H1 (cell line): ENCODE measurements at regions not wholly inside any gene's neighbourhood (a gene's known extent, or its start where the extent isn't known, plus 50 kb on each side); places are given as distances from the start of the nearest gene placed in this dataset.

Experiments
- CTCF ChIA-PET: fragments of 300-600 bp; sonication (Branson Sonifier 250); formaldehyde crosslinking; loops from one replicate; lab custom pipeline; 2021; ENCODE audit not compliant: partially characterized antibody; lab: Charles Lee
- POLR2A ChIA-PET: fragments of 300-600 bp; sonication (Branson Sonifier 250); formaldehyde crosslinking; loops from one replicate; lab custom pipeline; 2021; ENCODE audit warnings: inconsistent platforms; ENCODE audit not compliant: partially characterized antibody; lab: Charles Lee
- DNase-seq, 2 experiments: peaks; one replicate each; pipeline versions ENCODE4 v3.0.0 to v3.0.0-alpha.2; 2010 to 2022; ENCODE audit warnings: low spot score in 2 of 2, low read depth in 1 of 2, mixed read lengths in 1 of 2
- FAIRE-seq: peaks from 2 replicates; lab custom pipeline; 2011; peaks lifted over from hg19 to GRCh38; lab: Jason Lieb, UNC
- H2AFZ ChIP-seq: 2 replicates; pipeline ENCODE4 v1.8.1; 2012; ENCODE audit warnings: low read length, inconsistent platforms
- H2AK5ac ChIP-seq: 2 replicates; pipeline ENCODE4 v1.6.1; 2013; ENCODE audit warnings: low read depth, low read length
- H2BK120ac ChIP-seq: replicated peaks from 2 replicates; pipeline ENCODE3; 2013; ENCODE audit warnings: low read depth, low read length, inconsistent platforms
- H2BK12ac ChIP-seq: 2 replicates; pipeline ENCODE4 v1.6.1; 2013; ENCODE audit warnings: low read depth, low read length
- H2BK15ac ChIP-seq: 2 replicates; pipeline ENCODE4 v1.6.1; 2013; ENCODE audit warnings: low read length
- H2BK20ac ChIP-seq: 2 replicates; pipeline ENCODE4 v1.6.1; 2013; ENCODE audit warnings: low read length
- H2BK5ac ChIP-seq: 2 replicates; pipeline ENCODE4 v1.6.1; 2013; ENCODE audit warnings: low read depth, low read length
- H3K14ac ChIP-seq: 2 replicates; pipeline ENCODE4 v1.6.1; 2013; ENCODE audit warnings: inconsistent platforms; ENCODE audit not compliant: insufficient read length
- H3K18ac ChIP-seq: 2 replicates; pipeline ENCODE4 v1.6.1; 2013; ENCODE audit warnings: low read length; ENCODE audit errors: extremely low read depth
- H3K23ac ChIP-seq: 2 replicates; pipeline ENCODE4 v1.6.1; 2013; ENCODE audit warnings: inconsistent platforms; ENCODE audit not compliant: insufficient read length
- H3K23me2 ChIP-seq: 2 replicates; pipeline ENCODE4 v1.6.1; 2013; ENCODE audit warnings: low read depth, low read length
- H3K27ac ChIP-seq: 2 replicates; pipeline ENCODE4 v1.6.1; 2011; ENCODE audit warnings: low read depth, low read length, inconsistent platforms
- H3K27me3 ChIP-seq, 4 experiments: replicated peaks in 1 of 4; 1 replicate in 1 of 4; 2 replicates in 3 of 4; pipeline versions ENCODE4 v1.6.1 to v1.8.1; 2011 to 2013; ENCODE audit warnings: low read length in 3 of 4, mild to moderate bottlenecking in 3 of 4, inconsistent platforms in 2 of 4, mixed read lengths in 2 of 4, moderate library complexity in 1 of 4; ENCODE audit not compliant: control insufficient read depth in 3 of 4, insufficient read depth in 3 of 4; ENCODE audit errors: extremely low read depth in 1 of 4
- H3K36me3 ChIP-seq, 4 experiments: 2 replicates each; pipeline versions ENCODE4 v1.6.1 to v1.8.1; 2011 to 2013; ENCODE audit warnings: mild to moderate bottlenecking in 4 of 4, low read length in 3 of 4, moderate library complexity in 2 of 4, control low read depth in 1 of 4, inconsistent platforms in 1 of 4; ENCODE audit not compliant: insufficient read depth in 4 of 4, control insufficient read depth in 2 of 4
- H3K4ac ChIP-seq: replicated peaks from 2 replicates; pipeline ENCODE3; 2013; ENCODE audit warnings: low read length, low read depth, mixed read lengths, inconsistent platforms; ENCODE audit not compliant: insufficient read length
- H3K4me1 ChIP-seq, 4 experiments: replicated peaks in 1 of 4; 1 replicate in 1 of 4; 2 replicates in 3 of 4; pipeline versions ENCODE4 v1.6.1 to v1.8.1; 2011 to 2013; ENCODE audit warnings: low read length in 3 of 4, inconsistent platforms in 2 of 4, mixed read lengths in 1 of 4; ENCODE audit not compliant: insufficient read depth in 4 of 4, control insufficient read depth in 3 of 4
- H3K4me2 ChIP-seq, 2 experiments: 2 replicates each; pipeline versions ENCODE4 v1.6.1 to v1.8.1; 2011 to 2013; ENCODE audit warnings: low read depth in 2 of 2, low read length in 2 of 2, control low read depth in 1 of 2, inconsistent platforms in 1 of 2, mild to moderate bottlenecking in 1 of 2; ENCODE audit not compliant: insufficient read depth in 1 of 2
- H3K4me3 ChIP-seq, 4 experiments: fragments of 200-600, 300-600 bp in 1 of 4; sonication (generic), shearing (Covaris generic), sonication (Bioruptor Twin) in 1 of 4; 2 replicates each; pipeline versions ENCODE4 v1.5.1 to v1.8.1; 2011 to 2016; ENCODE audit warnings: low read length in 4 of 4, low read depth in 3 of 4, control low read depth in 2 of 4, inconsistent platforms in 2 of 4, mild to moderate bottlenecking in 2 of 4, mixed read lengths in 1 of 4, moderate library complexity in 1 of 4; ENCODE audit not compliant: insufficient read depth in 2 of 4; ENCODE audit errors: extremely low read depth in 1 of 4
- H3K56ac ChIP-seq: replicated peaks from 2 replicates; pipeline ENCODE3; 2013; ENCODE audit warnings: low read depth, mild to moderate bottlenecking, mixed read lengths, low read length, inconsistent platforms; ENCODE audit not compliant: insufficient read length
- H3K79me1 ChIP-seq: 2 replicates; pipeline ENCODE4 v1.6.1; 2013; ENCODE audit warnings: low read depth, low read length, control low read depth
- H3K79me2 ChIP-seq, 2 experiments: 2 replicates each; pipeline versions ENCODE4 v1.6.1 to v1.8.1; 2012 to 2013; ENCODE audit warnings: low read length in 2 of 2, mild to moderate bottlenecking in 2 of 2, inconsistent platforms in 1 of 2; ENCODE audit not compliant: insufficient read depth in 2 of 2, control insufficient read depth in 1 of 2
- H3K9ac ChIP-seq, 4 experiments: replicated peaks in 1 of 4; 1 replicate in 1 of 4; 2 replicates in 3 of 4; pipeline versions ENCODE4 v1.6.1 to v1.8.1; 2011 to 2013; ENCODE audit warnings: low read depth in 3 of 4, low read length in 3 of 4, control low read depth in 2 of 4, mild to moderate bottlenecking in 2 of 4, moderate library complexity in 2 of 4, inconsistent platforms in 1 of 4; ENCODE audit errors: extremely low read depth in 1 of 4
- H3K9me3 ChIP-seq, 2 experiments: 2 replicates each; pipeline versions ENCODE4 v1.6.1 to v1.8.1; 2012 to 2013; ENCODE audit warnings: mild to moderate bottlenecking in 2 of 2, moderate library complexity in 2 of 2, control low read depth in 1 of 2, inconsistent platforms in 1 of 2, low read depth in 1 of 2, low read length in 1 of 2, mixed read lengths in 1 of 2; ENCODE audit not compliant: insufficient read depth in 2 of 2
- H4K20me1 ChIP-seq, 2 experiments: replicated peaks in 1 of 2; 2 replicates each; pipeline versions ENCODE3 to v1.8.1; 2011 to 2013; ENCODE audit warnings: inconsistent platforms in 2 of 2, low read length in 2 of 2, mild to moderate bottlenecking in 1 of 2; ENCODE audit not compliant: insufficient read depth in 2 of 2, control insufficient read depth in 1 of 2
- H4K5ac ChIP-seq: 2 replicates; pipeline ENCODE4 v1.6.1; 2013; ENCODE audit warnings: low read length, low read depth, mixed read lengths, inconsistent platforms; ENCODE audit not compliant: insufficient read length
- H4K8ac ChIP-seq: 2 replicates; pipeline ENCODE4 v1.8.0; 2013; ENCODE audit warnings: mild to moderate bottlenecking, moderate library complexity, low read length, inconsistent platforms; ENCODE audit not compliant: insufficient read depth; ENCODE audit errors: extremely low read depth
- H4K91ac ChIP-seq: replicated peaks from 2 replicates; pipeline ENCODE3; 2013; ENCODE audit warnings: low read length, mixed read lengths, inconsistent platforms; ENCODE audit not compliant: insufficient read length
- CTCF ChIP-seq, 3 experiments: IDR thresholded peaks; 1 replicate in 2 of 3; 2 replicates in 1 of 3; pipeline versions ENCODE4 v1.5.1 to v1.6.1; 2011; ENCODE audit warnings: low read length in 3 of 3, mild to moderate bottlenecking in 3 of 3, inconsistent platforms in 2 of 3, low read depth in 1 of 3, moderate library complexity in 1 of 3; ENCODE audit not compliant: insufficient read depth in 1 of 3; ENCODE audit errors: control extremely low read depth in 1 of 3
- FOSL1 ChIP-seq: IDR thresholded peaks from 2 replicates; pipeline ENCODE4 v1.6.1; 2011; ENCODE audit warnings: mild to moderate bottlenecking, low read depth, low read length, moderate library complexity; ENCODE audit not compliant: insufficient read depth
- JUND ChIP-seq: IDR thresholded peaks from 2 replicates; pipeline ENCODE4 v1.6.1; 2011; ENCODE audit warnings: mild to moderate bottlenecking, improper control_type of control experiment, low read length
- KDM5A ChIP-seq: fragments of 200-600 bp; IDR thresholded peaks from 2 replicates; pipeline ENCODE4 v1.7.1; 2012; ENCODE audit warnings: mild to moderate bottlenecking, low read length, inconsistent platforms, mixed read lengths
- POU5F1 ChIP-seq: IDR thresholded peaks from 2 replicates; pipeline ENCODE4 v1.6.1; 2011; ENCODE audit warnings: low read depth, mild to moderate bottlenecking, low read length, moderate library complexity
- RAD21 ChIP-seq, 2 experiments: IDR thresholded peaks in 1 of 2; conservative IDR thresholded peaks in 1 of 2; 2 replicates each; pipeline ENCODE4 v1.6.1; 2011; ENCODE audit warnings: low read depth in 2 of 2, low read length in 2 of 2, improper control_type of control experiment in 1 of 2, inconsistent platforms in 1 of 2, mild to moderate bottlenecking in 1 of 2, moderate library complexity in 1 of 2
- RBBP5 ChIP-seq: IDR thresholded peaks from 2 replicates; pipeline ENCODE4 v1.7.1; 2012; ENCODE audit warnings: low read depth, mild to moderate bottlenecking, inconsistent platforms, low read length, moderate library complexity, borderline replicate concordance
- SIN3A ChIP-seq, 2 experiments: IDR thresholded peaks in 1 of 2; conservative IDR thresholded peaks in 1 of 2; 2 replicates each; pipeline ENCODE4 v1.6.1; 2011 to 2012; ENCODE audit warnings: low read length in 2 of 2, improper control_type of control experiment in 1 of 2, low read depth in 1 of 2, mild to moderate bottlenecking in 1 of 2
- SIRT6 ChIP-seq: IDR thresholded peaks from one replicate; pipeline ENCODE4 v1.7.1; 2012; ENCODE audit warnings: low read length, inconsistent platforms
- WGBS, 2 experiments: shearing (Covaris generic) in 1 of 2; methylation state at CpG; one replicate each; pipeline versions ENCODE4 v1.1.6 to v1.1.7; 2013 to 2015; ENCODE audit warnings: low lambda C conversion rate in 2 of 2, mixed read lengths in 2 of 2, inconsistent platforms in 1 of 2, low coverage in 1 of 2, missing lambda C conversion rate in 1 of 2; ENCODE audit not compliant: insufficient replicate concordance in 2 of 2, insufficient coverage in 1 of 2, insufficient read length in 1 of 2; ENCODE audit errors: extremely low coverage in 1 of 2, missing lambda C conversion rate in 1 of 2; 5-methylcytosine and 5-hydroxymethylcytosine counted together
- TF ChIP-seq, protein P1 (sequence below): IDR thresholded peaks from 2 replicates; pipeline ENCODE4 v1.6.1; 2012; ENCODE audit warnings: inconsistent platforms

DNA sequence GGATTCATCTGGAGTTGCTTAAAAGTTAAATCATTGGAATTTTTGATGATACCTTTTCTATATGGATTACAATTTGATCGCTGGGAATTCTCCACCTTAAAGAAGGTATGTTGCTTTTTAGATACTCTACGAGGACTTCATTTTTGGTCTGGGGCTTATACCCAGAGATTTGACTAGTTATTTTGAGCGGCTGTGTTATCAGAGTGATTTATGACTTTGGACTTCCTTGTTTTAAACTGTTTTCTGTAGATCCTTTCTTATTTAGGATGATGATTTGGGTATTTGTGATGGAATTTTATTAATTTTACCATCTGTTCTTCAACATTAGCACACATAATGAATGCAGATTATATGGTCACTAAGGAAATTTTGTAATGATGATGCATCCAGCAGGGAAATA, 75.2 kb downstream of the SOX4 start:
- no peaks in the 10 kb centered on the region; a peak in 1 of 7 replicates for H3K27me3 ChIP-seq
- TF ChIP-seq SIRT6 (no peak), RAD21 (IDR thresholded peaks at IDR 0.05 in 1 of 2, conservative IDR thresholded peaks at IDR 0.05 in 1 of 2; ENCODE audit: low read depth in 2 of 2, low read length in 2 of 2) (no peak), KDM5A (no peak), RBBP5 (no peak), JUND (no peak), FOSL1 (no peak), CTCF (IDR thresholded peaks at IDR 0.05; ENCODE audit: control extremely low read depth in 1 of 3, insufficient read depth in 1 of 3, low read depth in 1 of 3, low read length in 3 of 3) (no peak), POU5F1 (no peak), SIN3A (conservative IDR thresholded peaks at IDR 0.05 in 1 of 2, IDR thresholded peaks at IDR 0.05 in 1 of 2; ENCODE audit: low read depth in 1 of 2, low read length in 2 of 2) (no peak)
- TF ChIP-seq, protein P1, sequence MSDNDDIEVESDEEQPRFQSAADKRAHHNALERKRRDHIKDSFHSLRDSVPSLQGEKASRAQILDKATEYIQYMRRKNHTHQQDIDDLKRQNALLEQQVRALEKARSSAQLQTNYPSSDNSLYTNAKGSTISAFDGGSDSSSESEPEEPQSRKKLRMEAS = no peak

More for the DNA sequence above, 75.2 kb downstream of the SOX4 start:
- H3K4me2 ChIP-seq = peak overlapping the region; percentile 70 to 90; a peak in 3 of 4 replicates
- no peaks in the 10 kb centered on the region for H3K9me3 ChIP-seq
- no peak overlapping the region for H4K91ac ChIP-seq
- no peak overlapping the region for H3K14ac ChIP-seq
- peaks cover 0 to 10% (median 3%) of the 10 kb centered on the region in 4 experiments; a peak in 6 of 7 replicates for H3K4me1 ChIP-seq
- no peak overlapping the region for H2AK5ac ChIP-seq
- H3K79me2 ChIP-seq = peaks cover 25 to 74% of the 10 kb centered on the region in 2 experiments
- WGBS, 2 experiments = 76% methylated on average over 3 of the region's 3 CpGs; no CpG with 5 or more reads in 1 of the 2 experiments
- H2AFZ ChIP-seq = no peak overlapping the region
- no peak overlapping the region for H4K5ac ChIP-seq
- peaks cover 0 to 19% (median 0%) of the 10 kb centered on the region in 4 experiments; a peak in 3 of 8 replicates for H3K36me3 ChIP-seq
- no peak overlapping the region for H3K18ac ChIP-seq
- no peak overlapping the region for H4K8ac ChIP-seq
- no peak for FAIRE-seq
- peak overlapping the region in 1 of 4 experiments; percentile 84; a peak in 2 of 8 replicates for H3K4me3 ChIP-seq
- H2BK5ac ChIP-seq = no peak overlapping the region
- H4K20me1 ChIP-seq = peaks cover 4 to 5% of the 10 kb centered on the region in 2 experiments
- CTCF ChIA-PET = no interaction called here
- H2BK120ac ChIP-seq = no peak overlapping the region
- H3K56ac ChIP-seq = no peak overlapping the region
- H3K23ac ChIP-seq = no peak overlapping the region
- H3K79me1 ChIP-seq = peaks cover 2% of the 10 kb centered on the region
- H3K27ac ChIP-seq = no peak overlapping the region
- no peak for DNase-seq
- no peak overlapping the region for H2BK12ac ChIP-seq
- POLR2A ChIA-PET = interaction anchor here (1.4 kb wide), 1 partner anchor 52 kb away, joined by 3 read pairs; no protein-coding TSS in a partner anchor
- no peak overlapping the region for H3K9ac ChIP-seq
- peaks cover 29% of the 10 kb centered on the region for H3K23me2 ChIP-seq
- no peak overlapping the region for H2BK20ac ChIP-seq
- H2BK15ac ChIP-seq = no peak overlapping the region
- H3K4ac ChIP-seq = no peak overlapping the region
